Nephron (organoid): ENCODE measurements at regions not wholly inside any gene's neighbourhood (a gene's known extent, or its start where the extent isn't known, plus 50 kb on each side); places are given as distances from the start of the nearest gene placed in this dataset.

Source experiments
- H3K27ac Mint-ChIP-seq, 3 experiments: 2 replicates each; pipeline ENCODE4 v1.8.0; 2020; ENCODE audit warnings: mixed read lengths in 3 of 3, mild to moderate bottlenecking in 2 of 3, moderate library complexity in 1 of 3
- H3K27me3 Mint-ChIP-seq: 2 replicates; pipeline ENCODE4 v1.8.0; 2021; ENCODE audit warnings: low read depth, mild to moderate bottlenecking, moderate library complexity, mixed read lengths
- H3K36me3 Mint-ChIP-seq: 2 replicates; pipeline ENCODE4 v1.8.0; 2020; ENCODE audit warnings: low read depth, mixed read lengths
- H3K4me1 Mint-ChIP-seq: 2 replicates; pipeline ENCODE4 v1.8.0; 2020; ENCODE audit warnings: mixed read lengths
- H3K4me3 Mint-ChIP-seq, 3 experiments: 2 replicates each; pipeline ENCODE4 v1.8.0; 2020; ENCODE audit warnings: mild to moderate bottlenecking in 3 of 3, mixed read lengths in 3 of 3, moderate library complexity in 2 of 3
- H3K9me3 Mint-ChIP-seq: 2 replicates; pipeline ENCODE4 v1.8.0; 2020; ENCODE audit warnings: mixed read lengths
- CTCF ChIP-seq, 3 experiments: fragments of 200-600 bp; sonication (generic); IDR thresholded peaks; one replicate each; pipeline ENCODE4 v1.5.0; 2021; ENCODE audit warnings: antibody characterized with exemption in 3 of 3; ENCODE audit not compliant: unreplicated experiment in 3 of 3

- Mint-ChIP-seq H3K27me3 (peaks cover 72% of the 10 kb centered on the region), H3K4me3 (no peak overlapping the region), H3K27ac (no peak overlapping the region), H3K9me3 (peaks cover 9% of the 10 kb centered on the region), H3K36me3 (no peaks in the 10 kb centered on the region), H3K4me1 (peaks cover 6% of the 10 kb centered on the region)
- no peak for TF ChIP-seq CTCF (IDR thresholded peaks at IDR 0.05; ENCODE audit: unreplicated experiment in 3 of 3)
Measured at GRCh38 chr11:19327280-19327679, 86.5 kb upstream of the E2F8 start.

- Mint-ChIP-seq H3K4me3 (no peak overlapping the region), H3K27ac (no peak overlapping the region), H3K4me1 (peaks cover 10% of the 10 kb centered on the region), H3K27me3 (peaks cover 70% of the 10 kb centered on the region), H3K9me3 (peaks cover 9% of the 10 kb centered on the region), H3K36me3 (no peaks in the 10 kb centered on the region)
- TF ChIP-seq CTCF (IDR thresholded peaks at IDR 0.05; ENCODE audit: unreplicated experiment in 3 of 3), result peak; percentile 20 to 35 (median 22)
Measured at GRCh38 chr11:19326499-19326898, 85.8 kb upstream of the E2F8 start.

GRCh38 chr11:19323502-19323901, 82.8 kb upstream of the E2F8 start:
- Mint-ChIP-seq H3K4me1 (peaks cover 13% of the 10 kb centered on the region), H3K4me3 (no peak overlapping the region), H3K36me3 (no peaks in the 10 kb centered on the region), H3K27me3 (peaks cover 59% of the 10 kb centered on the region), H3K9me3 (peaks cover 9% of the 10 kb centered on the region), H3K27ac (no peak overlapping the region)
- no peak for TF ChIP-seq CTCF (IDR thresholded peaks at IDR 0.05; ENCODE audit: unreplicated experiment in 3 of 3)

- no peak for TF ChIP-seq CTCF (IDR thresholded peaks at IDR 0.05; ENCODE audit: unreplicated experiment in 3 of 3)
- H3K27ac Mint-ChIP-seq, result no peak overlapping the region
- H3K4me3 Mint-ChIP-seq, result no peak overlapping the region
- peaks cover 23% of the 10 kb centered on the region for H3K4me1 Mint-ChIP-seq
- H3K9me3 Mint-ChIP-seq, result peaks cover 9% of the 10 kb centered on the region
- no peaks in the 10 kb centered on the region for H3K36me3 Mint-ChIP-seq
- peaks cover 59% of the 10 kb centered on the region for H3K27me3 Mint-ChIP-seq
Measured at GRCh38 chr11:19321351-19321750, 80.6 kb upstream of the E2F8 start.

GRCh38 chr11:19320827-19321226, 80.1 kb upstream of the E2F8 start:
- H3K36me3 Mint-ChIP-seq, result no peaks in the 10 kb centered on the region
- H3K9me3 Mint-ChIP-seq, result peaks cover 9% of the 10 kb centered on the region
- no peak for TF ChIP-seq CTCF (IDR thresholded peaks at IDR 0.05; ENCODE audit: unreplicated experiment in 3 of 3)
- H3K4me1 Mint-ChIP-seq, result peaks cover 26% of the 10 kb centered on the region
- H3K4me3 Mint-ChIP-seq, result no peak overlapping the region
- H3K27ac Mint-ChIP-seq, result no peak overlapping the region
- peaks cover 54% of the 10 kb centered on the region for H3K27me3 Mint-ChIP-seq

GRCh38 chr11:19316434-19316833, 75.7 kb upstream of the E2F8 start:
- Mint-ChIP-seq H3K4me3 (peak overlapping the region in 1 of 3 experiments; percentile 0), H3K27me3 (peaks cover 41% of the 10 kb centered on the region), H3K27ac (peak overlapping the region in 2 of 3 experiments; percentile 12 to 65), H3K9me3 (no peaks in the 10 kb centered on the region), H3K36me3 (no peaks in the 10 kb centered on the region), H3K4me1 (peaks cover 21% of the 10 kb centered on the region)
- no peak for TF ChIP-seq CTCF (IDR thresholded peaks at IDR 0.05; ENCODE audit: unreplicated experiment in 3 of 3)
